Mesendoderm (in vitro differentiated cells): ENCODE measurements at regions not wholly inside any gene's neighbourhood (a gene's known extent, or its start where the extent isn't known, plus 50 kb on each side); places are given as distances from the start of the nearest gene placed in this dataset.

ENCODE experiments used
- DNase-seq: peaks from one replicate; pipeline ENCODE4 v3.0.0; 2013
- H2AK5ac ChIP-seq: 2 replicates; pipeline ENCODE4 v1.6.1; 2013; ENCODE audit warnings: low read length, inconsistent platforms
- H2BK120ac ChIP-seq: 2 replicates; pipeline ENCODE4 v1.6.1; 2013; ENCODE audit warnings: low read depth, mild to moderate bottlenecking, low read length, moderate library complexity, mixed read lengths
- H2BK15ac ChIP-seq: replicated peaks from 2 replicates; pipeline ENCODE4 v1.6.1; 2013; ENCODE audit warnings: low read depth, mild to moderate bottlenecking, moderate library complexity
- H2BK5ac ChIP-seq: 2 replicates; pipeline ENCODE4 v1.6.1; 2013; ENCODE audit warnings: low read length, inconsistent platforms
- H3K18ac ChIP-seq: 2 replicates; pipeline ENCODE4 v1.6.1; 2013; ENCODE audit warnings: mild to moderate bottlenecking, low read length, mixed read lengths
- H3K23ac ChIP-seq: one replicate; pipeline ENCODE4 v1.6.1; 2013; ENCODE audit warnings: low read length
- H3K27ac ChIP-seq: 2 replicates; pipeline ENCODE4 v1.5.1; 2013; ENCODE audit warnings: low read depth, mild to moderate bottlenecking, inconsistent platforms, low read length, moderate library complexity
- H3K27me3 ChIP-seq: 2 replicates; pipeline ENCODE4 v1.6.1; 2013; ENCODE audit warnings: low read length, control low read depth, mild to moderate bottlenecking, inconsistent platforms; ENCODE audit not compliant: insufficient read depth, poor library complexity
- H3K36me3 ChIP-seq: 2 replicates; pipeline ENCODE4 v1.6.1; 2013; ENCODE audit warnings: low read length, inconsistent platforms; ENCODE audit not compliant: control insufficient read depth, insufficient read depth
- H3K4ac ChIP-seq: one replicate; pipeline ENCODE4 v1.6.1; 2013; ENCODE audit warnings: low read depth, mild to moderate bottlenecking, low read length, moderate library complexity
- H3K4me1 ChIP-seq: 2 replicates; pipeline ENCODE4 v1.6.1; 2013; ENCODE audit warnings: low read depth, low read length, inconsistent platforms; ENCODE audit not compliant: control insufficient read depth
- H3K4me2 ChIP-seq: 2 replicates; pipeline ENCODE4 v1.6.1; 2013; ENCODE audit warnings: low read length
- H3K4me3 ChIP-seq: 2 replicates; pipeline ENCODE4 v1.5.1; 2013; ENCODE audit warnings: mild to moderate bottlenecking, low read length
- H3K56ac ChIP-seq: one replicate; pipeline ENCODE4 v1.6.1; 2013; ENCODE audit warnings: low read length
- H3K79me1 ChIP-seq: 2 replicates; pipeline ENCODE4 v1.6.1; 2013; ENCODE audit warnings: low read length, inconsistent platforms
- H3K79me2 ChIP-seq: 2 replicates; pipeline ENCODE4 v1.6.1; 2013; ENCODE audit warnings: mild to moderate bottlenecking, low read length; ENCODE audit not compliant: control insufficient read depth, insufficient read depth
- H3K9ac ChIP-seq: 2 replicates; pipeline ENCODE4 v1.6.1; 2013; ENCODE audit warnings: low read length, inconsistent platforms
- H4K5ac ChIP-seq: one replicate; pipeline ENCODE4 v1.6.1; 2013; ENCODE audit warnings: low read length
- H4K8ac ChIP-seq: one replicate; pipeline ENCODE4 v1.6.1; 2013; ENCODE audit warnings: low read depth, mild to moderate bottlenecking, control low read depth, low read length, moderate library complexity
- WGBS: extraction: QIAGEN DNeasy Blood & Tissue Kit; methylation state at CpG from one replicate; pipeline ENCODE4 v1.1.7; 2013; ENCODE audit warnings: low lambda C conversion rate, missing lambda C conversion rate; ENCODE audit not compliant: insufficient coverage; ENCODE audit errors: extremely low coverage; 5-methylcytosine and 5-hydroxymethylcytosine counted together

- Histone ChIP-seq H3K27me3 (no peaks in the 10 kb centered on the region), H3K4ac (no peak overlapping the region), H3K27ac (no peak overlapping the region), H3K18ac (no peak overlapping the region), H3K79me2 (no peaks in the 10 kb centered on the region), H3K79me1 (no peaks in the 10 kb centered on the region), H3K9ac (no peak overlapping the region), H3K56ac (no peak overlapping the region), H4K5ac (no peak overlapping the region), H2BK15ac (no peak overlapping the region), H3K23ac (no peak overlapping the region), H3K4me2 (no peak overlapping the region), H3K36me3 (no peaks in the 10 kb centered on the region), H2AK5ac (no peak overlapping the region), H2BK120ac (no peak overlapping the region), H4K8ac (no peak overlapping the region), H3K4me1 (no peaks in the 10 kb centered on the region), H3K4me3 (no peak overlapping the region), H2BK5ac (no peak overlapping the region)
- no CpG with 5 or more reads among the region's 3 CpGs for WGBS
- DNase-seq = no peak
Measured at GRCh38 chr1:238143038-238143437, 252.3 kb upstream of the ZP4 start.

- no peak overlapping the region for H4K5ac ChIP-seq
- H3K9ac ChIP-seq = no peak overlapping the region
- H3K4me1 ChIP-seq = no peaks in the 10 kb centered on the region
- H4K8ac ChIP-seq = no peak overlapping the region
- H3K36me3 ChIP-seq = no peaks in the 10 kb centered on the region
- H3K56ac ChIP-seq = no peak overlapping the region
- no peaks in the 10 kb centered on the region for H3K79me1 ChIP-seq
- H2BK5ac ChIP-seq = no peak overlapping the region
- H3K27ac ChIP-seq = no peak overlapping the region
- H3K27me3 ChIP-seq = no peaks in the 10 kb centered on the region
- no peak overlapping the region for H3K4me3 ChIP-seq
- H3K4me2 ChIP-seq = no peak overlapping the region
- no peak overlapping the region for H3K23ac ChIP-seq
- no peak overlapping the region for H2BK15ac ChIP-seq
- H2AK5ac ChIP-seq = no peak overlapping the region
- no peak overlapping the region for H3K18ac ChIP-seq
- no peak overlapping the region for H3K4ac ChIP-seq
- no CpG with 5 or more reads among the region's 1 CpG for WGBS
- H2BK120ac ChIP-seq = no peak overlapping the region
- DNase-seq = no peak
- no peaks in the 10 kb centered on the region for H3K79me2 ChIP-seq
Measured at GRCh38 chr1:238141353-238141752, 250.6 kb upstream of the ZP4 start.

- H3K56ac ChIP-seq = no peak overlapping the region
- no CpG with 5 or more reads among the region's 2 CpGs for WGBS
- H4K5ac ChIP-seq = no peak overlapping the region
Measured at GRCh38 chr1:238139713-238140112, 249.0 kb upstream of the ZP4 start.

DNA sequence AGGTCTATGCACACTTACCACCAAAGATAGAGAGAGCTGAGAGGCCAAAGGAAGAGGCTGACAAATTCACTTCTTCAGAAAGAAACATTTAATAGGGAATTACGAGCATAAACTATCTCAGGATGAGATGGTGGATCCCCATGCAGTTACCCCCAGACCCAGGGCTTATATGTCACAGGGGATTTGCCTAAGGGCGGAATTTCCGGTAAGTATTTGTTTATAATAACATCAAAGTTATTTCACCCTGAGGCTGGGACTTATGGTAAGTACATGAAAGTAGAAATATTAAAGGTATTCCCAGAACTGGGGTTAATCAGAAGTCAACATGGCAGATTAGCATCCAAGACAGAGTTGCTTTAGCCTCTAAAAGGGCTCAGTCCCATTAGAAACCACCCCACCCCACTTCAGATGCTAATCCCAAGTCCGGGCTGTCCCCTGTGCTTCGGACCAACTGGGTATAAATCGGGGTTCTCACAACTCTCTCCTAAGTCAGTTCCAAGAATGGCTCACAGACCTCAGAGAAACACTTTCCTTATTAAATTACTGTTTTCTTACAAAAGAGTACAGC is 247.4 kb upstream of the ZP4 start:
- H3K4me3 ChIP-seq = no peak overlapping the region
- no peak overlapping the region for H2BK5ac ChIP-seq
- no peak overlapping the region for H4K5ac ChIP-seq
- H3K27me3 ChIP-seq = no peaks in the 10 kb centered on the region
- H3K4me2 ChIP-seq = no peak overlapping the region
- H3K79me2 ChIP-seq = no peaks in the 10 kb centered on the region
- H2BK15ac ChIP-seq = no peak overlapping the region
- H3K23ac ChIP-seq = no peak overlapping the region
- no peak overlapping the region for H4K8ac ChIP-seq
- H3K9ac ChIP-seq = no peak overlapping the region
- H3K56ac ChIP-seq = no peak overlapping the region
- no peaks in the 10 kb centered on the region for H3K4me1 ChIP-seq
- no peak overlapping the region for H3K18ac ChIP-seq
- H3K27ac ChIP-seq = no peak overlapping the region
- H2AK5ac ChIP-seq = no peak overlapping the region
- no peak overlapping the region for H2BK120ac ChIP-seq
- H3K4ac ChIP-seq = no peak overlapping the region
- H3K36me3 ChIP-seq = no peaks in the 10 kb centered on the region
- no peaks in the 10 kb centered on the region for H3K79me1 ChIP-seq
- WGBS = no CpG with 5 or more reads among the region's 6 CpGs
- DNase-seq = no peak

More at GRCh38 chr1:238139713-238140112, 249.0 kb upstream of the ZP4 start:
- no peak for DNase-seq
- no peak overlapping the region for H3K4ac ChIP-seq
- no peaks in the 10 kb centered on the region for H3K79me1 ChIP-seq
- H3K27ac ChIP-seq = no peak overlapping the region
- H3K9ac ChIP-seq = no peak overlapping the region
- no peak overlapping the region for H3K4me2 ChIP-seq
- H2BK120ac ChIP-seq = no peak overlapping the region
- no peak overlapping the region for H3K23ac ChIP-seq
- H3K18ac ChIP-seq = no peak overlapping the region
- no peak overlapping the region for H3K4me3 ChIP-seq
- no peaks in the 10 kb centered on the region for H3K27me3 ChIP-seq
- no peaks in the 10 kb centered on the region for H3K4me1 ChIP-seq
- H2BK15ac ChIP-seq = no peak overlapping the region
- no peak overlapping the region for H2BK5ac ChIP-seq
- H4K8ac ChIP-seq = no peak overlapping the region
- H2AK5ac ChIP-seq = no peak overlapping the region
- H3K79me2 ChIP-seq = no peaks in the 10 kb centered on the region
- H3K36me3 ChIP-seq = no peaks in the 10 kb centered on the region

DNA sequence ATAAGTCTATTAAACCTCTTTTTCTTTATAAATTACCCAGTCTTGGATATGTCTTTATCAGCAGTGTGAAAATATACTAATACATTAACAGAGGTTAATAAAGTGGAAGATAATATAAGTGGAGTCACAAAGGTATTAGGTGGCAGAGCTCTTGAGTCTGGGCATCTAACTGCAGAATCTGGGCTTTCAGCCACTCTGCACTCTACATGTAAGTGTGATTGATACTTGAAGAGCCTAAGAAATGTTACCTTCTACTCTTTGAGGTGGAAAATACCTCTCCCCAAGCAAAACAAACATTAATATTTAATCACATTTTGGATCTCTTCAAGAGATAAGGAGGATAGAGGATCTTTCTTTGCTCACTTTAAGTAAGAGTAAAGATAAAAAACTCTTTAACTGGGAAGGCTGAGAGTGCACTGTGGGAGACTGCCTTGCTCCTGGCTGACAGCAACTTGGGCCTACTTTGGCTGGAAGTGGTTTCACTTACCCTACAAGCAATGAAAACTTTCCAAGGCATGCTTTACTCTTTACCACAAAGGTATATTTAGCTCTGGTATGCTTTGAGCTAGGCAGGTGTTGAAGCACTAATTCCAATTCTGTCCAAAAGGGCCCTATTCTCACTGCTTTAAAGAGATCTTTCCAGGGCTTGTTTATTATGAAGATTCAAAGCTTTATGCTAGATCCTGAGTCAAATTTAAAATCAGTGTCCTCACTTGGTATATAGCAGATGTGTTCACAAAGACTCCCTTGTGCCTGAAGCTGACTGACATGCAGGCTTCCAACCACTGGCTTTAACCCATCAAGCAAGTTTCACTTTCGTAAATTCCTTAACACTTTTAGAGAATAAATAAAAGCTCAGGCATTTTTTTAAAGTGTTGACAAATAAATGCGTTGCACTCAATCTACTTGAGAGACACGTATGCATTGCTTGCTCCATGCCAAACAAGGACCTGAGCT is 245.3 kb upstream of the ZP4 start:
- Histone ChIP-seq H3K4me2 (no peak overlapping the region), H2AK5ac (no peak overlapping the region), H3K18ac (no peak overlapping the region), H3K4me1 (no peaks in the 10 kb centered on the region), H2BK15ac (no peak overlapping the region), H3K36me3 (no peaks in the 10 kb centered on the region), H3K79me2 (no peaks in the 10 kb centered on the region), H3K23ac (no peak overlapping the region), H3K27ac (no peak overlapping the region), H3K4me3 (no peak overlapping the region), H3K56ac (no peak overlapping the region), H3K9ac (no peak overlapping the region), H2BK5ac (no peak overlapping the region), H2BK120ac (no peak overlapping the region), H4K8ac (no peak overlapping the region), H3K4ac (no peak overlapping the region), H4K5ac (no peak overlapping the region), H3K27me3 (no peaks in the 10 kb centered on the region), H3K79me1 (no peaks in the 10 kb centered on the region)
- DNase-seq = no peak
- WGBS = no CpG with 5 or more reads among the region's 3 CpGs
